Adrenal gland (tissue), 9 donors: ENCODE measurements at regions not wholly inside any gene's neighbourhood (a gene's known extent, or its start where the extent isn't known, plus 50 kb on each side); places are given as distances from the start of the nearest gene placed in this dataset.

Experiments
- DNase-seq, 7 donors: peaks; one replicate each; pipeline ENCODE4 v3.0.0-alpha.2; 2019 to 2020
- H3K27ac ChIP-seq, 5 donors: fragments of 200-600 bp; sonication (generic) in 4 of 5; 1 replicate in 3 of 5; 2 replicates in 2 of 5; pipeline versions ENCODE4 v1.5.1 to v1.8.0; 2016 to 2020; ENCODE audit warnings: mild to moderate bottlenecking in 1 of 5
- H3K27me3 ChIP-seq: fragments of 200-600 bp; 2 replicates; pipeline ENCODE4 v1.8.0; 2021
- H3K36me3 ChIP-seq, 2 donors: fragments of 200-600 bp; replicated peaks in 1 of 2; 1 replicate in 1 of 2; 2 replicates in 1 of 2; pipeline versions ENCODE4 v1.5.1 to v1.8.0; 2018 to 2022
- H3K4me1 ChIP-seq, 2 donors: fragments of 200-600 bp; replicated peaks in 1 of 2; 1 replicate in 1 of 2; 2 replicates in 1 of 2; pipeline versions ENCODE4 v1.5.1 to v1.8.0; 2018 to 2021
- H3K4me3 ChIP-seq, 4 donors: fragments of 200-600 bp; sonication (generic) in 3 of 4; one replicate each; pipeline ENCODE4 v1.5.1; 2016 to 2018
- H3K9me3 ChIP-seq, 3 donors: fragments of 200-600 bp; sonication (generic) in 1 of 3; replicated peaks in 1 of 3; 1 replicate in 2 of 3; 2 replicates in 1 of 3; pipeline versions ENCODE4 v1.5.1 to v1.8.0; 2016 to 2021
- POLR2A ChIP-seq, 2 donors: fragments of 450-650 bp; IDR thresholded peaks; one replicate each; pipeline ENCODE4 v1.6.1; 2017; ENCODE audit warnings: antibody characterized with exemption in 2 of 2, mild to moderate bottlenecking in 2 of 2, moderate library complexity in 1 of 2
- WGBS, 4 donors: extraction: QIAGEN DNeasy Blood & Tissue Kit in 2 of 4; methylation state at CpG; one replicate each; pipeline versions ENCODE4 v1.1.5 to v1.1.7; 2013 to 2017; 5-methylcytosine and 5-hydroxymethylcytosine counted together
- intact Hi-C, 2 donors: fragments of 100-400 bp; cut with DNase I; formaldehyde crosslinking; loops; one replicate each; pipeline versions ENCODE4 v1.14.1 to v1.15.0; 2022 to 2023
- TF ChIP-seq, protein P1 (sequence below), 6 experiments: fragments of 450-650 bp in 4 of 6; fragments of 200-600 bp in 2 of 6; sonication (generic) in 1 of 6; IDR thresholded peaks; 1 replicate in 5 of 6; 2 replicates in 1 of 6; pipeline versions ENCODE4 v1.5.1 to v1.8.0; 2016 to 2021; ENCODE audit warnings: antibody characterized with exemption in 6 of 6, mild to moderate bottlenecking in 2 of 6, moderate library complexity in 1 of 6
- donor health status: healthy with polysubstance abuse.
- donor health status: Bipolar disorder and iron deficiency.
- donor health status: DM: yes; HTN: yes; CAD: no.
- donor health status: DM: no; HTN: no; CAD: no.
- donor health status: DM: no; HTN: no; CAD: no.

- DNase-seq, result peak in 4 of 7 donors; percentile 30 to 45 (median 36)
- TF ChIP-seq, protein P1, sequence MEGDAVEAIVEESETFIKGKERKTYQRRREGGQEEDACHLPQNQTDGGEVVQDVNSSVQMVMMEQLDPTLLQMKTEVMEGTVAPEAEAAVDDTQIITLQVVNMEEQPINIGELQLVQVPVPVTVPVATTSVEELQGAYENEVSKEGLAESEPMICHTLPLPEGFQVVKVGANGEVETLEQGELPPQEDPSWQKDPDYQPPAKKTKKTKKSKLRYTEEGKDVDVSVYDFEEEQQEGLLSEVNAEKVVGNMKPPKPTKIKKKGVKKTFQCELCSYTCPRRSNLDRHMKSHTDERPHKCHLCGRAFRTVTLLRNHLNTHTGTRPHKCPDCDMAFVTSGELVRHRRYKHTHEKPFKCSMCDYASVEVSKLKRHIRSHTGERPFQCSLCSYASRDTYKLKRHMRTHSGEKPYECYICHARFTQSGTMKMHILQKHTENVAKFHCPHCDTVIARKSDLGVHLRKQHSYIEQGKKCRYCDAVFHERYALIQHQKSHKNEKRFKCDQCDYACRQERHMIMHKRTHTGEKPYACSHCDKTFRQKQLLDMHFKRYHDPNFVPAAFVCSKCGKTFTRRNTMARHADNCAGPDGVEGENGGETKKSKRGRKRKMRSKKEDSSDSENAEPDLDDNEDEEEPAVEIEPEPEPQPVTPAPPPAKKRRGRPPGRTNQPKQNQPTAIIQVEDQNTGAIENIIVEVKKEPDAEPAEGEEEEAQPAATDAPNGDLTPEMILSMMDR (IDR thresholded peaks at IDR 0.05), result peak in 2 of 6 experiments; percentile 15 to 18
- TF ChIP-seq POLR2A (IDR thresholded peaks at IDR 0.05), result no peak
- intact Hi-C loops, result no loop called here
Observed at GRCh38 chr17:77821114-77821513, 137.4 kb upstream of the TNRC6C start.

DNA sequence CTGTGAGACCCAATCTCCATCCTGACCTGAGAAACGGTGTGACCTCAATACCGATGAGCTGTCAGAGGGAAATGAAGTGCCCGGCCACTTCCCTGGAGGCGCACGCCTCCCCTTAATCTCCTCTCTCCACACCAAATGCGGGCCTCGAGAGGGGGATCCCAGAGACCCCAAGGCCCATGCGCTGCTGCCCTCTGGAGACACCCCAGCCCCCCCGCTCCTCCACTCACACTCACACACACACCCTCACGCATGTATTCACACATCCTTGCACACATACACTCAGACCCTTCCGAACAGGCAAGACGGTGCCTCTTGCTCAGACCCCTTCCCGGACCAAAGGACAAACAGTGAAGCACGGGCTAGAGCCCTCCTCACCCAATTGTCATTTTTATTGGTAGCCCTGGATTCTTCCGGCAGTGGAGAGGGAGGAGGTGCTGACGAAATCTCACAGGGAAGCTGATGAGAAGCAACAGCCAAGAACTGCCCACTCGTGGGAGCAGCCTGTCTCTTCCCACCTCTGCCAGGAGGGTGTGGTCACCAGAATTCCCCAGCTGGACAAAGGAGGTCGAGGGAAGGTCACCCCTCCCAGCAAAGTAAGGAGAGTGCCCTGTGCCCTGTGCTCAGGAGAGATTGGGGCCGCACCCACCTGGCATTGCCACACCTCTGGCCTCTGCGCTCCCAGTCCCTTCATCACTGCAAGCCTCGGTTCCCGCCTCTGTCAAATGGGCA lies 136.0 kb upstream of the TNRC6C start:
- no peak overlapping the region for H3K27ac ChIP-seq
- H3K4me3 ChIP-seq, result no peak overlapping the region
- no peaks in the 10 kb centered on the region for H3K36me3 ChIP-seq
- H3K9me3 ChIP-seq, result no peaks in the 10 kb centered on the region
- H3K4me1 ChIP-seq, result no peaks in the 10 kb centered on the region
- no peak for TF ChIP-seq POLR2A (IDR thresholded peaks at IDR 0.05)
- TF ChIP-seq, protein P1 (IDR thresholded peaks at IDR 0.05), result no peak
- intact Hi-C loops, result no loop called here
- no peaks in the 10 kb centered on the region for H3K27me3 ChIP-seq
- peak in 1 of 7 donors; percentile 28 for DNase-seq
- WGBS, 4 donors, result 62 to 79% (median 73%) methylated on average over 14 to 22 of the region's 22 CpGs

More at GRCh38 chr17:77821114-77821513, 137.4 kb upstream of the TNRC6C start:
- no peaks in the 10 kb centered on the region for H3K36me3 ChIP-seq
- H3K27me3 ChIP-seq, result no peaks in the 10 kb centered on the region
- no peaks in the 10 kb centered on the region for H3K4me1 ChIP-seq
- no peak overlapping the region for H3K4me3 ChIP-seq
- no peaks in the 10 kb centered on the region for H3K9me3 ChIP-seq
- WGBS, 4 donors, result 34 to 58% (median 55%) methylated on average over 6 to 8 of the region's 8 CpGs
- H3K27ac ChIP-seq, result no peak overlapping the region

DNA sequence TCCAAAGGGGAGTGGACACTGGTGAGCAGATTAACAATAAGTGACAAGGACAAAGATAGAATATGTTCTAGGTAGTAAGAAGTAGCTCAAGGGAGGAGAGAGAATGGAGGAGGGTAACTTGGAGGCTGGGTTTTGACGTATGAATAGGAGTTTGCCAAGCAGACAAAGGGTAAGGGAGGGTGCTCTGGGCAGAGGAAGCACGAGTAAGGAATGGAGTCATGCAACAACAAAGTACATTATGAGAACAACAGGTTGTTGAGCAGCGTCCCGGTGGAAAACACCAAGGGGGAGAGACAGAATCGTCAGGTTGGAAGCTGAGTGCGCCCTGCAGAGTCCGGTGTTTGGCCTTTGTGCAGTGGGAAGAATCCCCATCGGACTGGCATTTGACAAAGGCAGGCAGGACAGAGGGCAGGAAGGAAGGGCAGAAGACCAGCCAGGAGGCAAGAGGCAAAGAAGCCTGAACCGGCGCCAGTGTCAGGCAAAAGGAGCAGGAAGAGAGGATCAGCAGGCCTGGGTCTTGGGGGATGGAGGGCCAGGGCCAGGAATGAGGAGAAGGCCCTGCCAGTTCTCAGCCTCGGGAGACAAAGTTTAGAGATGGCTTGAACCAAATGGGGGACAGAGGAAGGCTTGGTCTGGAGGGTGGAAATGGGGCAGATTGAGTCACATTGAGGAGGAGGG lies 134.3 kb upstream of the TNRC6C start:
- Histone ChIP-seq H3K9me3 (no peaks in the 10 kb centered on the region), H3K4me3 (no peak overlapping the region), H3K4me1 (no peaks in the 10 kb centered on the region), H3K27ac (peak overlapping the region in 1 of 5 donors; percentile 34), H3K36me3 (no peaks in the 10 kb centered on the region), H3K27me3 (no peaks in the 10 kb centered on the region)
- TF ChIP-seq POLR2A (IDR thresholded peaks at IDR 0.05), result no peak
- TF ChIP-seq, protein P1 (IDR thresholded peaks at IDR 0.05), result no peak
- intact Hi-C loops, result no loop called here
- no peak for DNase-seq
- WGBS, 4 donors, result 71 to 87% (median 84%) methylated on average over 11 of the region's 11 CpGs

DNA sequence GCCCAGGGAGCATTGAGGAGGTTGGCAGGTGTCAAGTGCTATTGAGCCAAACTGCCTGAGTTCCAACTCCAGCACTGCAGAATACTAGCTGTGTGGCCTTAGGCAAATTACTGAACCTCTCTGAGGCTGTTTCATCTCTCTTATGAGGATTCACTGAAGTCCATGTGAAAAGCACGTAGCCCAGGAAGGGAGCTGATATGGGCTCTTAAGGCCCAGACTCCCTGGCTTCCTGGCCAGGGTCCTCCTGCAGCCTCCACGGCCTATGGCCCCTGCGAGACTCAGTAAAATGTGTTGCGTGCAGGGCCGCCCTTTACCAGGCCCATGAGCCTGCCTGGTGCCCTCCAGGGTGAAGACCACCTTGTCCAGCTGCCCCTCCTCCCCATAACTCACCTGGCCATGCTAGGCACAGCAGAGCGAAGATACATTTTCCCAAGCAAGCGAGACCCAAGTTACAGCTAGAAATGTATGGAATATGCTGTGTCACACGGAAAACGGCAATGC lies 133.7 kb upstream of the TNRC6C start:
- H3K36me3 ChIP-seq, result no peaks in the 10 kb centered on the region
- 89 to 98% (median 94%) methylated on average over 5 to 9 of the region's 9 CpGs for WGBS, 4 donors
- no peaks in the 10 kb centered on the region for H3K27me3 ChIP-seq
- no peaks in the 10 kb centered on the region for H3K9me3 ChIP-seq
- no peak overlapping the region for H3K4me3 ChIP-seq
- no peak overlapping the region for H3K27ac ChIP-seq
- DNase-seq, result no peak
- TF ChIP-seq, protein P1 (IDR thresholded peaks at IDR 0.05), result no peak
- no peak for TF ChIP-seq POLR2A (IDR thresholded peaks at IDR 0.05)
- H3K4me1 ChIP-seq, result peaks cover 0 to 2% of the 10 kb centered on the region in 2 donors
- intact Hi-C loops, result no loop called here
